HG02943 (cell line): ENCODE measurements at regions not wholly inside any gene's neighbourhood (a gene's known extent, or its start where the extent isn't known, plus 50 kb on each side); places are given as distances from the start of the nearest gene placed in this dataset.
"Not testable (repeated sequence)": the region's sequence is repeated elsewhere in the genome, so short reads cannot be mapped to it uniquely, and the experiment has no call there.

Source experiments
- ATAC-seq: cut with Tn5 transposase; IDR thresholded peaks from one replicate; pipeline ENCODE4 v1.9.1; 2021; ENCODE audit warnings: mild to moderate bottlenecking, low read depth, moderate library complexity; ENCODE audit not compliant: unreplicated experiment

DNA sequence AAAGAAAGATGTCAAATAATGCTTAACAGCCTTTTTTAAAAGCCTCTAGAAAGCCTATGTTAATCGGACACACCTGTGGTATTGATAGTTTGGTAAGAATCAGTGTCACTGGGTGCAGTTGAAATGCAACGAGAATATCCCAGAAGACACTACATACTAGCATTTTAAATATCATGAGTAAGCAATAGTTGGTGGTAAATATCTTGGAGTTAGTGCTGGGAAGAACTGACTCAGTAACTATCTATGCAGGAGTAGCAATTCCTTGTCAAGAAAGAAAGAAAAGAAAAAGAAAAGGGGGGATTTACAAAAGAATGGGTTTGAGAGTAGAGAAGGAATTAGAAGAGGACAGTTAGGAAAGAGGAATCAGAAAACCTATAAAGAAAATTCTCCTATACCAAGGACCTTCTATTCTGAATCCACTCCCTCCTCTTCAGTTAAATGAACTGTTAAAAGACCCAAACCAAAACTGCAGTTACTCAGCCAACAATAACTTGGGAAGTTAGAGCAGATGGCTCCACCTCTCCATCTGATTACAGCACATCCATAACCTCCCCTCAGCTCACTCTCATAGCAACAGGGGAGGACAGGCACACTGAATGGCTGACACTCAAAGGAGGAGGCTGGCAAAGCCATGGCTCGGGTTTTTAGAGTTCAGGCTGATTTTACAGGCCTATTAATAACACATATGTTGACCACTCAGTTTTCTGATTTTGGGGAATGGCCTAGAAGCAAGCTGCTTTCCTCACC is 207.6 kb upstream of the MDFIC2 start:
- ATAC-seq, result no peak

DNA sequence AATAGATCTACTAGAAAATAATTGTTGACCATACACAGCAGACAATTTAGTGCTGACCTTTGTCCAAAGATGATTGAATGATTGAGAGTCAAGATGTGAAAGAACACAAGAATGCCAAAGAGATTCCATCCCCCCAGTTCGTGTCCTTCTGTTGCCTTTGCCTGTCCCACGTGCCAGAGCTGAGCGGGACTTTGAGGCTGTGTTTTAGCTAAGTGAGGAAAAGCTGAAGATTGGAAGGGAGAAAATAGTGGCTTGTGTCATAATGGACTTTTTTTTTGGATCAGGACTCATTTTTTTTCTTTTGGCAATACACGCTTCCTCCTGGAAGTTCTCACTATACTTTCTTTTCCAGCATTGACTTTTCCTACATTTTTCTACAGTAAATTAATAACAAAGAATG is 206.6 kb upstream of the MDFIC2 start:
- no peak for ATAC-seq

DNA sequence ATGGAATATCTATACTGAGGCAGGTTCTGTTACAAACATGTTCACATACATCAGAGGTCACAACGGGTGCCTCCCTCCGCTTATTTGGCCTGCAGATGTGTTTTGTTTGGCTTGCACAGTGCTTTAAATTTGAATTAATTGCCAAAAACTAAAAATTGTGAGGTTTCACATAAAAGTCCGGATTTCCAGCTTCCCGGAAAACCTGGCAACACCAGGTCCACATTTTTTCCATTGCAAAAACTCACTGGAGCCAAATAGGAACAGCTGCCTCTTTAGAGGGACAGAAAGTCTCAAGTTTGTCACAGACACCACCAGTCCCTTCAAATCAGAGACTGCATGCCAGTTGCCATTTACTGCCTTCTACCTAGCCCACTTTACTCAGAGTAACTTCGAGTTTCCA is 205.9 kb upstream of the MDFIC2 start:
- ATAC-seq, result no peak

DNA sequence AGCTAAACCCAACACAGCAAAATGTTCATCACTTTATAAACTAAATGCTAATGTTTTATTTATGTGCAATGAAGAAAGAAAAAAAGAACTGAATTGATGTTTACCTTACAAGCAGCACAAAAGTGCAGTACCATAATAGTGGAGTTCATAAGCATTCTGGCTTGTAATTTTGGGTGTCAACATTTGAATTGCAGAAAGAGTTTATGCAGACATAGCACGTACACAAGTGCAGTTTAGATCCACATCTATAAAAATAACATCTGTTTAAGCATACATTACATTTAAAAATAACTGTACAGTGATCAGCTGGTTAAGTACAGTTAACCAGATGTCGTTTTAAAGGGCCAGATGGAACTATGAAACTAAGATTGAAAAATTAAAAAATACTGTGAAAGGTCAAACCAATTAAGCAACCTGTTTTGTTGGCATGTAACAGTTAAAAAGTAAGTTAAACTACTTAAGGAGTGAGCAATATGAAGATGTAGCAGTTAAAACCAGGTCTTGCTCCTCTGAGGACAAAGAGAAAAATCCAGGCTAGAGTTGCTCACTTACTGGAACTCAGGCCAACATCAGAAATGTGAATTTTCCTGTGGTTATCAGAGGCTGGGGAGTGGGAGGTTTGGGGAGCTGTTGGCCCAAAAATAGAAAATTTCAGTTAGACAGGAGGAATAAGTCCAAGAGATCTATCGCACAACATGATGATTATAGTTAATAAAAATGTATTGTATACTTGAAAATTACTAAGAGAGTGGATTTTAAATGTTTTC is 204.9 kb upstream of the MDFIC2 start:
- ATAC-seq, result no peak

DNA sequence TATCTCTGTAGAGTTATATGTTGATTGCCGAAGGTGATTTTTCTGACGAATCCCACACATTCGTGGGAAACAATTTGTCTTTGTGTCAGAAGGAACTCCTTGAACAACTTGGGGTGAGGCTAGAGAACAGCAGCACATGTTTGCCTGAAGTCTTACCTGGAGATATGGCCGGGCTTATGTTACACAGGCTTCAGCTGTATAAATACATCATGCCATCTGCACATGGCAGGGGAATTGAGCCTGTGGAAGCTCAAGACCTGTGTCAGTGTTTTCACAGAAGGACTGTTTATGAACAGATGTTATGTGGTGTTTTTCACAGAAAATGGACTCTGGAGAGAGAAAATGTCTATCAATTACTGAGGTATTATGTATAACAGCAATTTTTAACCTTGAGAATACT is 203.6 kb upstream of the MDFIC2 start:
- no peak for ATAC-seq

DNA sequence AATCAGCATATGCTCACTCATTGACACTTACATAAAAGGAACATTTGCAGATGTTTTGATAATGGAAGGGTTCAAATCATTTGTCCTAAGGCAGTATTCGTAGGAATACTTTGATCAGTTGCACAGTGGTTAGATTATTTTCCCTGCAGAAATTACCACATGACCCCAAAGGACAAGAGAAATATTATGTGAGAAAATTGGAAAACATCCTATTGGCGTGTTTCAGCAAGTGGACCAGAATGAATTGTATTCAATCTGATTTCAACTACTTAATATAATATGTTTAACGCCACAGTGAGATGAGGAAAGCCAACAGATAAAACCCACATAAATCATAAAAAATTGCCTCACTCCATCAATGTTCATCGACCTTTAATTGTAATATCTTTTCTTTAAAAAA is 195.0 kb upstream of the MDFIC2 start:
- no peak for ATAC-seq

DNA sequence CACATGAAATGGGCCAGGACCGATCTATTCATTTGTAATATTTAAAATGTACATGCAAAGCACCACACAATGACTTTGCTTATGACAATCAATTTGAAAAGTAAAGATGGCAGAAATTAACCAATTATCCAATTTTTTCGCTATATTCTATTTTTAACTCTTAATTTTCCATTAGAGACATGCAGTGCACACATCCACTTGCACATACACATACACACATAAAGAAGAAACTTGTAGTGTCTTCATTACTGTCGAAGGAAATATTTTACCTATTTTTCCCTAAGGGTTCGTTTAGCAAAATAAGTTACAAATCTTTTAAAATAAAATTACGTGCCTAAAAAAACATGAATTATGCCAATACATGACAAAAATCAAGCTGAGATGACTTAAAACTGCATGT is 194.3 kb upstream of the MDFIC2 start:
- ATAC-seq, result no peak

DNA sequence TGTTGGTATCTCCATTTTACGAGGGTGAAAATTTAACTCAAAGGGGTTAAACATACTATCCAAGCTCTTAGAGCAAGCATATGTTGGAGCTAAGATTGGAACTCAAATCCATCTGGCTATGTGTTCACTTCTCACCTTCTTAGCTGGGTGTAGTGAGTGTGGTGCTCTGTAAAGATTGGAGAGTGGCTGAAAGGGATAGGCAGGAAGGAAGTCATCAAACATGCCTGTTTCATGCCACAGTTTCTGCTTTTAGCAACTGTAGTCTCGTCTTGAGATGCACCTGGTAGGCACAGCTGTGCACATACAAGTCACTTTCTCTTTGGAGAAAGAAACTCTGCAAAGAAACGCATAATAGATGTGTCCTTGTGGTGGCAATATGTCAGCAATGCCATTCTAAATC is 189.1 kb upstream of the MDFIC2 start:
- no peak for ATAC-seq

DNA sequence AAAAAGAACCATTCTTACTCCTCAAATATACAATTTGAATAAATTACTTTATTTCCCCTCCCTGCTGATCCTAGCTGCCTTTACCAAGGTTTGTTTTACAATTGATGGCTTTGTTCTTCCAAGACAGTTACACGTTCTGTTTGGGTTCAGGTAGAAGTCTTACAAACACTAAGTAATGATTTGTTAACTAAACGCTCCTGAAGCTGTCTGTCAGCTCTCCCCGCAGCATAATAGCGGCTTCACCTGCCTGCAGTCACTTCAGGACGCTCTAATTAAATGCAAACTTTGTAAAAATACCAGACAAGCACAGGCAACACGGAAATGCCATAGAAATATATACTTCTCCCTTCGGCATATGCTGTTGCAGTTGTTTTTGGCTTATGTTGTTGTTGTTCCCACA is 176.4 kb upstream of the MDFIC2 start:
- no peak for ATAC-seq

DNA sequence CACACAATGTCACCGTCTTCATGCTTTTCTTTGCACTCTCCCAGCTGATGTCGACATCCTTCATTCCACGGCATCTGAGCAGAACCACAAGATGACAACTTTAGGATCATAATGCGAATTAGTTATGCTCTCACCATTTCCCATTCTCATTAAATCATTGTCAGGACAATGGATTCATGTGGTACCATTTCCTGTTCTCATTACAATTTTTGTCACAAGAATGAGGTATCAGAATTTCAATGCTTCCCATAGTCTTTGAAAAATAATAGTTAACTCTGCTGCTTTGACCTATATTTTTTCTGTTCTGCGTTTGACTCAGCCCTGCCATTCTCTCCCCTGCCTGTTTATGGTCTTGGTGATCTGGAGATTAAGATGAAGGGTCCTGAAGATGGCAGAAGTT is 175.7 kb upstream of the MDFIC2 start:
- no peak for ATAC-seq

DNA sequence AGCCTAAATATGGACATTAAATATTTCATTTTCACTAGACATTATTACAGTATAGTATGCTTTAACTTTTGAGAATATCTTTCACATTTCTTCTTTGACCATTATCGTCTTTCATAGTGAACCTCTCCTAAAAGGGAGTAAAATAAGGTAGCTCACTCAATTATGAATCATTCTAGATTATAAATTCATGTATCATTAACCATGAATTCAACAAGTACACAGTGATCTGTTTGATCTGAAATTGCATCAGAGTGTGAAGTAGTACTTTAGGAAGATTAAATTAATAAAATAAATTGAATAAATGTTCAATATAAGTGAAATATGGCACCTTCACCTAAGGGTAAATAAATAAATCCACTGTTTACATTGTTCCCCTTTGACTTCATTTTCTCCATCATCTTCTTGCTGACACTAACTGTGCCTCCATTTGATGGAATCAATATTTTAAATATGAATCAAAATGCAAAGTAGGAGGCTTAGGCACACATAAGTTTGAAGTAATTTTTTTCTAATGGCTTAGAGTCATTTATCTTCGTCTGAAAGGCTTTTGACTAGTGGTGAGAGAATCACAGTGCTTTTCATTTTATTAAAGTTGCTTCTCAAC is 174.1 kb upstream of the MDFIC2 start:
- no peak for ATAC-seq

DNA sequence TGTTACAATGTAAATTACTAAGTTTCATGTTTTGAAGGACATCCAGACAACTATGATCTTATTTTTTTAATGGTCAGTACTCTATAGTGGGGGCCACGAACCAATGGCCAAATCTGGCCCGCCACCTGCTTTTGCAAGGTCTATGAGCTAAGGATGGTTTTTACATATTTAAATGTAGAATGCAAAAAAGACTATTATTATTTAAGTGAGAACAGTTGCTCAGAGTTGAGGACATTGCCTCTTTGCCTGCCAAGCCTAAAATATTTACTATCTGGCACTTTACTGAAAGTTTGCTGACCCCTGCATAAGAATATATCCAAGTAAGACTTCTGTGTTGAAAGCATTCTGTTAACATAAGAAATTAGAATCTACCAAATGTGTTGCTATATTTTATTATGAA is 163.7 kb upstream of the MDFIC2 start:
- ATAC-seq, result no peak

DNA sequence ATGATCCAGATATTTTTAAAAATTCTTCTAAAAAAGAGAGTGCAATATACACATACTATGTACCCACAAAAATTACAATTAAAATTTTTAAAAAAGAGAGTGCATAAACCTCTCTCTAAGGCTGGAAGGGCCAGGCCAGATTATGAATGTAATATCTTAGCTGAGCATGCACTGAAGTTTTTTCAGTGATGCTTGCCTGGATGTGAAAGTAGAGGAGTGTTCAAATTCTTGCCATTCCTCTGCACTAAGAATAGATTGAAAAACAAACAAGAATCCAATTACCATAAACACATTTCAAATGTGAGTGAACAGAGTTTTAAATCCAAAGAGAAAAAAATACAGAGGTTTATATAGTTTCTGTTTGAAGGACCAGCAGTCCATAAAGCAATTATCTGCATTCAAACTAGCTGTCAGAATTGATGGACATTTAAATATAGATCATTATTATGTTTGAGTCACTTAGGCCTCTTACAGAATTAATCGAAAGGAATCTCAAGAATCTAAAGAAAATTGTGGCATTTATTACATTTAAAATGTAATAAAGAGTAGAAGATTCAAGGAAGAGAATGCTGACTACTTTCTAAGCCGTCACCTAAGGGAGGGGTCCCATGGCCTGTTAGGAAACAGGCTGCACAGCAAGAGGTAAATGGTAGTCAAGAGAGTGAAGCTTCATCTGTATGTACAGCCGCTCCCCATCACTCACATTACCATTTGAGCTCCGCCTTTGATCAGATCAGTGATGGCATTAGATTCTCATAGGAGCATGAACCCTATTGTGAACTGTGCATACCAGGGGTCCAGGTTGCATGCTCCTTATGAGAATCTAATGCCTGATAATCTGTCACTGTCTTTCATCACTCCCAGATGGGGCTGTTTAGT is 159.3 kb upstream of the MDFIC2 start:
- no peak for ATAC-seq

DNA sequence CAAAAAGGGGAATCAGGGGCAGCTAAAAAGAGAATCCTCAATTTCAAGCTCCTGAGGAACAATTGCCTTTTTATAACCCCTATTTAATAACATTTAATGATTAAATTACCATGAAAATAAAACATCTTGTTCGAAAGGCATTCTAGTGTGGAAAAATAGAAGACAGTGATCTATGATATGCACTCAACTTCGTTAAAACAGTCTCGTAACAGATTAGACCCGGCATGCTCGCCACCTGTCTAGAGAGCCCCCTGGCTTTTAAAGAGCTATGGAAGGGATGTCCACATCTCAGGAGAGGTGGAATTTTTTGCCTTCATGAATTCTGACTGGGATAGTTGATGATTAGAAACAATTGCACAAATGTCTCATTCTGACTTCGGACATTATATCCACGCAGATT is 153.7 kb upstream of the MDFIC2 start:
- no peak for ATAC-seq

DNA sequence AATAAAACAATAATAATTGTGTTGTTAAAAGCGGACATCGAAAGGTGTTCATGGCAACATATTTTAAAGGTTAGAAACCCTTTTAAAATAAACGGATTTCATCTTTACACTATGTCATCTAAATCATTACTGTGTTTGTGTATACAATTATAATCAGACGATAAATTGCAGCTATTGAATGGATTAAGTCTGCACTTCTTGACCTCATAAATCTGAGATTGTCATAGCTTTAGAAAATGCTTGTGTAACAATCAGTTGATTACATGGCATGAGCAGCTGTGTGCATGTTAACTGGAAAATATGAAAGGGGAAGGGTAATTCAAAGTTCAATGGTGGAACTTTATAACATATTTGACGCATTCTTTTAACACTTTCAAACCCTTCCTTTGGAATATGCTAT is 152.4 kb upstream of the MDFIC2 start:
- no peak for ATAC-seq

DNA sequence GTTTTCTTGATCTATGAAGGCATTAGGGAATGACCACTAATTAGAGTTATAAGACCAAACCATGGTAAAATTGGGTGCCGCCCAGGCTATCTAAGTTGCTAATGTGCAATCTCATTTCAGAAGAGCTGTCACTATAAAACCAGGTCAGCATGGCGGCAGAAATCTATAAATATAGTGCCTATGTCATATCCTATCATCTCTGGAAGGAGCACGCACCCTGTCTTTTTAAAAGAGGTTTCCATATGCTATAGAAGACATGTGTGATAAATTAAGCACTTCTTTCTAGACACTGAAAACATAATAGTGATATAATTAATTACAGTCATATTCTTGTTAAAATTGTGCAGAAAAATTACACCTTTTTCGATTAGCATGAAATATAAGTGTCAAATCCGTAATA is 152.0 kb upstream of the MDFIC2 start:
- ATAC-seq, result no peak

DNA sequence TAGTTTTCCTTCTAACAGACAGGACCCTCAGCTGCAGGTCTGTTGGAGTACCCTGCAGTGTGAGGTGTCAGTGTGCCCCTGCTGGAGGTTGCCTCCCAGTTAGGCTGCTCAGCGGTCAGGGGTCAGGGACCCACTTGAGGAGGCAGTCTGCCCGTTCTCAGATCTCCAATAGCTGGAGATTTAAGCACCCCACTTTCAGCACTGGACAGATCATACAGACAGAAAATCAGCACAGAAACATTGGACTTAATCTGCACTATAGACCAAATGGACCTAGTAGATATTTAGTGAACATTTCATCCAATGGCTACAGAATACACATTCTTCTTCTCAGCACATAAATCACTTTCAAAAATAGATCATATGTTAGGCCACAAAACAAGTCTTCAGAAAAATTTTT is 137.8 kb upstream of the MDFIC2 start:
- not testable (repeated sequence) for ATAC-seq

DNA sequence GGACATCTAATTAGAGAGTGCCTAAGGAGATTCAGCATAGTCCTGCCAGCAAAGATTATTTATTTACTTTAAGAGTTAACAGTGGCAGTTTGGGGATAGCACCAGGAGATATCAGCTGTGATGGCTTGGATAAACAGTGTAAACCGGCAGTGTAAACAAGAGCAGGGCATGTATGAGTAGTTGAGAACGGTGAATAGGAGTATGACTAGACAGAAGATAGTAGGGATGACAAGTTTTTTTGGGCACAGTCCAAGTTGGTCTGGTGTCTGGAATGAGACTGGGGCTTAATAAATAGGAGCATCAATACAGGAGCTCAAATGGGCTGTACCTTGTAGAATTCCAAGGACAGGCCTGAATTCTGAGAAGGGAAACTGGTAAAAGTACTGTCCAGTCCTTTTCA is 123.0 kb upstream of the MDFIC2 start:
- ATAC-seq, result not testable (repeated sequence)

DNA sequence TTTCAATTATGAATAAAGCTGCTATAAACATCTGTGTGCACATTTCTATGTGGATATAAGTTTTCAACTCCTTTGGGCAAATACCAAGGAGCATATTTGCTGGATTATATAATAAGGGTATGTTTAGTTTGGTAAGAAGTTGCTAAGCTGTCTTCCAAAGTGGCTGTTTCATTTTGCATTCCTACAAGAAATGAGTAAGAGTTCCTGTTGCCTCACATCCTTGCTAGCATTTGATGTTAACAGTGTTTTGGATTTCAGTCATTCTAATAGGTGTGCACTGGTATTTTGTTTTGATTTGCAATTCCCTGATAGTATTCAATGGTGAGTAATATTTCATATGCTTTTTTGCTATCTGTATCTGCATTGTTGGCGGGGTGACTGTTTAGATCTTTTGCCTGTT is 120.7 kb upstream of the MDFIC2 start:
- no peak for ATAC-seq

DNA sequence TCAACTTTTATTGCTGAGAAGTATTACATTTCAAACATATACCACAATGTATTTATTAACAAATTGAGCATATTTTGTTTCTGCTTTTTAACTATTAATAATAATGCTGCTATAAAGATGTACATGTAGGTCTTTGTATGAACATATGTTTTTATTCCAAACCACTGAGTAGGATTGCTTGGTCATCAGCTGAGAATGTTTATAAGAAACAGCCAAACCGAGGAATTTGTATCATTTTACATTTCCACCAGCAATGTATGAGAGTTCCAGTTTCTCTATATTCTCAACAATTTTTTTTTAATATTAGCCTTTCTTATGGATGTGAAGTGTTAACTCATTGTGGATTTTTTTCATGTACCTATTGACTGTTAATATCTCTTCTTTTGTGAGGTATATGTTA is 119.5 kb upstream of the MDFIC2 start:
- ATAC-seq, result no peak

DNA sequence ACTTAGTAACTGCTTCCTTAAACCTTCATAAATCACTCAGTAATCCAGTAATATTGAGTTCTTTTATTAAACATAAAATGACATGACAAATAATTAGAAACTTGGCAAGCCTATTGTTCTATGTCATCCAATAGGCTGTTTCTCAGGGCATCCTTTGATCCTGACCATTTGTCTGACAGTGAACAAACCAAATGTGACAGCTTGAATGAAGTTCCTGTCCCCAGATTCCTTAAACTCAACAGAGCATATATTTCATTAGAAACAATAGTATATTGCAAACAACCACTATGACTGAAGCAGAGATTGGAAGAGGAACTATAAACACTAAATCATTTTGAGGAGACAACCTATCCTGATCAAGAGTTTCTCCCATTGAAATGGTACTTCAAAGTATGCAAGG is 113.6 kb upstream of the MDFIC2 start:
- no peak for ATAC-seq
